ACHN (cell line): ENCODE measurements at regions not wholly inside any gene's neighbourhood (a gene's known extent, or its start where the extent isn't known, plus 50 kb on each side); places are given as distances from the start of the nearest gene placed in this dataset.

Experiments used
- DNase-seq: peaks from one replicate; pipeline ENCODE4 v3.0.0-alpha.2; 2015
- in situ Hi-C: cut with HindIII; loops from 2 replicates; pipeline ENCODE4 v1.10.0; 2017; ENCODE audit warnings: low sequenced_read_pairs, low pct_ligation_motif_present, low pct_unique_long_range_greater_than_20kb

DNA sequence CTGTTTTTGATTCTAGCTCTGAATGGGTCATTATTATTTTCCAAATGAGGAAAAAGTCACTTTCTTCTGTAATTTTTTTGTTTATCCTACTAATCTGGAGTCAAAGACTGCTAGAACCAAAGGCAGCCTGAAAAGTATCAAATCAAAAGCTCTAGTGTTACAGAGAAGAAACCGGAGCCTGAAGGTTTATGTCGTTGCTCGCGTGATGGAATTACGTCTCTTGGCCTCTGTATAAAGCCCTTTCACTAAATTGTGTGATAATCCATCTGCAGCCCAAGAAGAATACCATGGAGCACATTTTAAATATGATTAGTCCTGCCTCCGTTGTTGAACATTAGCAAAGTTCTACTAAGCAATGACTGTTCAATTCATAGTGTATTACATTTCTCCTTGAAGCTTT lies 738.6 kb downstream of the C6orf118 start:
- in situ Hi-C loops, result no loop called here
- no peak for DNase-seq

DNA sequence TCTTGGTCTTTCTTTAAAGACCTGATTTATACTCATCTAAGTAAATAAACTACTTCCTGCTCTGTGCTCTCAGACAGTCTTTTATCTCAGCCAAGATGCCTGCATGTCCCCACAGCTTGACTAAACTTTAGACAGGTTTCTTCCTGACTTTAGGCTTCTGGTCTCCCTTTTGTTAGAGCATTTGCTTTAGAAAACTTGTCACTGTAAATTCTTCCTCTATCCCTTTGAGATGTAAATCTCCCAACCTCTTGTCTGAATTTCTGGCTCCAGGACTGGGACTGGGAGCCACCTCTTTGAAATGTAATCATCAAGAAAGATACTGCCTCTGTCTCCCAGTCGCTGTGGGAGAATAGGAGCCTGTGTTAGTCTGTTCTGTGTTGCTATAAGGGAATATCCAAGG lies 739.9 kb downstream of the C6orf118 start:
- in situ Hi-C loops, result no loop called here
- no peak for DNase-seq

- no peak for DNase-seq
- in situ Hi-C loops, result no loop called here
Observed at GRCh38 chr6:164563924-164564323, 745.5 kb downstream of the C6orf118 start.

- in situ Hi-C loops, result no loop called here
- no peak for DNase-seq
Observed at GRCh38 chr6:164561656-164562055, 747.7 kb downstream of the C6orf118 start.

DNA sequence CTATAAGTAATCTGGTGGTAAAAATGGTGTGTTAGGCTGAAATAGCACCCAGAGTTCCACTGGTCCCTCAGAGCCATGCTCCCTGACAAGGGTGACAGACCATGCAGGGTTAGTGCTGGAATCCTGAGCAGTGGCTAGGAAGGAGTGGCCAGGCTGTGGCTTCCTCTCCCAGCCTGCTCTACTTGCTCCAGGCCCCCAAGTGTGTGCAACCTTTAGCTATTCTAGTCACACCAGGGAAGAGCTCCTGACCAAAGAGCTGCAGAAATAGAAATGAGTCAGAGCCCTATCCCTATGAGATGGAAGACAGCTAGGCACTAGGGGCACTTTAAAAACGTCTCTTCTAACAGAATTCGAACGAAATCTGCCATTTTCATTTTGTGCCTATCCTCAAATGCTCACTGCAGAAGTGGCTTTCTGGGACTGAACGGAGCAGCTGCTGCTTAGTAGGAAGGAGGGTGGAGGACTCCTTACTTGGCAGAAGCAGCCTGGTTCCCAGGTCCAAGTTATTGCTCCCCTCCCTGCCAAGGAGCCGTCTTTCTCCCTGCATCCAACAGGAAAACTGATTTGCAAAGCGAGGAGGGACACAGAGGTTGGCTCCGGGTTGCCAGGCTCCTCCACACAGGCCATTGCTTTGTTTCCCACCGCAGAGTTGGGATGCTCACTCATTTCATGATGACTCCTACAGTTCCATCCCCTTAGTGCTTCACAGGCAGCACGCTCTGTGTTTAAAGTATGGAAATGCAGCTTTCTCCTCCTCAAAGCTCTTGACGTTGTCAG lies 754.5 kb downstream of the C6orf118 start:
- no peak for DNase-seq
- in situ Hi-C loops, result no loop called here

GRCh38 chr6:164554226-164554625 lies 755.2 kb downstream of the C6orf118 start:
- in situ Hi-C loops, result no loop called here
- no peak for DNase-seq

- in situ Hi-C loops, result no loop called here
- DNase-seq, result no peak
Observed at GRCh38 chr6:164551706-164552105, 757.7 kb downstream of the C6orf118 start.

DNA sequence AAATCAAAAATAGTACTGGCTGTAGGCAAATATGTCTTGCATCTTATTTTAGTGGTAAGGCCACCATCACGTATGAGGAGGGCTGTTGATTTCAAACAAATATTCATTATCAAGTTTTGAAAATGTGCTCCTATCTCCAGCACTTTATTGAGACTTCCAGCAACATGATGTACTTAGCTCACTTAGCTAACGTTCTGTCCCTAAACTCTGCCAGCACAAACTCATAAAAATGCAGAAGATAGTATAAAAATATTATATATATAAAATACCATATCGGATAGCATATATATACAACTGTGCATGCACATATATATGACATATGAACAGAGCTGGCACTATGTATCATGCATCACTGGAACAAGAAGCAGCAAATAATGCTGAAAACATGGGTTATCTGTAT lies 762.3 kb downstream of the C6orf118 start:
- DNase-seq, result no peak
- in situ Hi-C loops, result no loop called here

- in situ Hi-C loops, result no loop called here
- DNase-seq, result no peak
Observed at GRCh38 chr6:164546263-164546662, 763.1 kb downstream of the C6orf118 start.

DNA sequence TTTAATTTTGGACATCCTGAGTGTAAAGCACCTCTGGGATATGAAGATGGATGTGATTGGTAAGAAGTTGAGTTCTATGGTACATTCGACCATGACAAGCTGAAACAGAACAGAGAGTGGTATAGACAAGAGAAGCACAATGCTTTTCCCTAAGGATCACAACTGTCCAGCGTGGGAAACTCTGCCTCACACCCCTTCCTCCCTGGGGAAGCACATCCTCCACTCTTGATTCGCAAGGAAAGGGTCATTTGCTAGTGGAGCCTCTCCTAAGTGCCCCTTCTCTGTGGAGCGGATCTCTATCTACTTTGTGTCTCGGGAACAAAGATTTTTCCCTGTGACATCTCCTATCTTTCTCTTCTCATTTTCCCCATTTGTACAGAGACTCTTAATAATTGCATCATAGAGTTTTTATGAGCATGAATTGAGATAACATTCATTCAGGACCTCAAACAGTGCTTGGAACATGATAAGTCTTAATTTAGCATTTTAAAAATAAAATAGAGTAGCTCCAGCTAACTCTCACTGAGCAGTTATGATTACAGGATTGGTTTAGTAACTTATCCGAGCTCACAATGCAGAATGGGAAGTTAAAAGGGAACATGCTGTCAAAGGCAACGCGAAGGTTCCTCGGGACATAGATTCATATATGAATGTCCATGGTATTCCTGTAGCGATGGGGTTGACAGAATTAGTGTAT lies 775.2 kb downstream of the C6orf118 start:
- in situ Hi-C loops, result no loop called here
- no peak for DNase-seq

- in situ Hi-C loops, result no loop called here
- no peak for DNase-seq
Observed at GRCh38 chr6:164533045-164533362, 776.4 kb downstream of the C6orf118 start.

DNA sequence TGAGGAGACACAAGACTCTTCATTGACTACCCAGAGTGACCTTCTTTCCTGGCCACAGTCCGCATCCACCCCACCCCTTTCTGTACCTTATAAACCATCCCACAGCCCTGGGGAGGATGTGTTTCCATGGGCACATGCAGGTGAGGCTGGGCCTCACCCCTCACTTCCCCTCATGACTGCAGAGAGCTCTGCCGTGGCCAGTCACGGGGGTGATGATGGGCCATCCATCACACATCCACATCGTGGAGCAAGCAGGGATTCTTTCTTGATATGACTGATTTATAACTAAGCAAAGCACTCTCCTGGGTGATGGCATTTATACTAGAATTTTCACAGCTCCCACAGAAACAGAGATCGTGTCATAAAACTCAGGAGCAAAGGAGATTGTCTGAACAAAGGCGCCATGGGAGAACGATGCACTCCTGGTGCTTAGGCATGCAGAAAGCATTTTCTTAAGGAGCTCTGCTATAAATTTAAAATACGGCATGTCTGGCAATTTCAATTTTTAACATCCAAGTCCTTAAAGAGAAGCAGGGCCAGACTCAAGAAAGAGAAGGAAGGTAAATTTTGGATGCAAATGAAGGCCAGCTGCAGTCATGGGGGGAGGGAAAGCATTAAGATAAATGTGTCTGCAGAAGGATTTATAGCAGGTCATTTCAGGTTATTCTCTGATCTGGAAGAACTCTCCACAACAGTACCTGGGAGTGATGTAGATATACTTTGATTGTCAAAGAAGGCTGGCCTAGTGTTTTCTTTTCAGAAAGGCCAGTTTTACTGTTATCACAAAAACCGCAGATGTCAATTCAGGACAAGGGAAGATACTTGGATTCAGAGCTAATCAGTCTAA lies 777.0 kb downstream of the C6orf118 start:
- in situ Hi-C loops, result no loop called here
- DNase-seq, result no peak

DNA sequence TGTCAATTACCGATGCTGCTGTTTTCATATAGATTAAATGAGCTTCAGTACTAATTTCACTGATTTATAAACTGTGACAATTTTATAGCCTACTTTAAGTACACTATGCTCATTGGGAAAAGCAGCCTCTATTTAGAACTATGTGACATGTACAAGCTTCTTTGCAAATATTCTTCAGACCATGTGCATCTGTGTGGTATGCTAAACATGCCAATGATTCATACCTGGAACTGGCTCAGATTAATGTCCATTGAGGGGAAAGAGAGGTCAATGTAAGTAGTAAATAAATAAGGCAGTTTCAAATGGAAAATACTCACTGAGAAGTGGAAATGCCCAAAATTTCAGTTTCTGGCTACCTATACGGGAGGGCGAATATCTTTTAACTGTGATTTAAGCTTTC lies 777.7 kb downstream of the C6orf118 start:
- DNase-seq, result no peak
- in situ Hi-C loops, result no loop called here

DNA sequence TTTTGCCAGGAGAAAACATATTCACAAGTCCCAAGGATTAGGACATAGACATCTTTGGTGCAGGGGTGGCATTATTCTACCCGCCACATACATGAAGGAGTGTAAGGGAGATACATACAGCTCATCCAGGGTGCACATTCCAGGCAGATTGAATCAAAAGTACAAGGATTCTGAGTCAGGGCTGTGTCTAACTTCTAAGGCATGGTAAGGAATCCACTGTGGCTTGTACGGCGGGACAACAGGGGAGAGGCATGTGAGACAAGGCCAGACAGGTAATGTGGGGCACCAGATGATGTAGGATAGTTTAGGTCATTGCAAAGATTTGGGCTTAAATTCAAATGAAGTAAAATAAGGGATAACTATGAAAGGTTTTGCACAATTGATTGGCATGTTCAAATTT lies 780.9 kb downstream of the C6orf118 start:
- no peak for DNase-seq
- in situ Hi-C loops, result no loop called here

DNA sequence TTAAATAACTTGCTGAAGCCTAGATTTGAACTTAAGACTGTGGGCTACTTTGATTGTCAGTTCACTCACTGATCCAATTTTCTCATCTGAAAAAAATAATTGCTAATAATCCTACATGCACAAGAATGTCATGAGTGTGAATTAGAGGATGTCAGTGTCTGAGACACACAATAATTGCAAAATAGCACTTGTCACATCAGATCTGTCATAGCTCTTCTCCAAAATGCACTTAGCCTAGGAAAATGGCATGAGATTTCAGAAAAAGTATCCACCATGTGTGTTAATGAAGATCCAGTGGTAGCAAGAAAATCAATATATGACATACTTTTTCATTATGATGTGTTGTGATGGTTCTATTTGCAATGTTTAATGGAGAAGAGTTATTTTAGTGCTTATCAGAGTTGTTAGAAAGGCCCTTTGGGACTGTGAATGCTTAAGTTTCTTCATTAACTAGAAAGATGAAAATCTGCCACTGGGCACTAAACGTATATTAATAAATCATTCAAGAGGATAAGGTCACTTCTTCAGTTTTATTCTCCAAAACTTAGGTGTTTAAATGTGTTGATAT lies 786.2 kb downstream of the C6orf118 start:
- in situ Hi-C loops, result no loop called here
- DNase-seq, result no peak

DNA sequence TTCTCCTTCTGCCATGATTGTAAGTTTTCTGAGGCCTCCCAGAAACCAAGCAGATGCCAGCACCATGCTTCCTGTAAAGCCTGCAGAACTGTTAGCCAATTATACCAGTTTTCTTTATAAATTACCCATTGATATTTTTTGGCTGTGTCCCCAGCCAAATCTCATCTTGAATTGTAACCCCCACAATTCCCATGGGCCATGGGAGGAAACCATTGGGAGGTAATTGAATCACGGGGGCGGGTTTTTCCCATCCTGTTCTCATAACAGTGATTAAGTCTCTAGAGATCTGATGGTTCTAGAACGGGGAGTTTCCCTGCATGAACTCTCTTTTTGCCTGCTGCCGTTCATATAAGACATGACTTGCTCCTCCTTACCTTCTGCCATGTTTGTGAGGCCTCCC lies 788.5 kb downstream of the C6orf118 start:
- in situ Hi-C loops, result no loop called here
- DNase-seq, result no peak

GRCh38 chr6:164507206-164507940 lies 802.0 kb downstream of the C6orf118 start:
- DNase-seq, result no peak

DNA sequence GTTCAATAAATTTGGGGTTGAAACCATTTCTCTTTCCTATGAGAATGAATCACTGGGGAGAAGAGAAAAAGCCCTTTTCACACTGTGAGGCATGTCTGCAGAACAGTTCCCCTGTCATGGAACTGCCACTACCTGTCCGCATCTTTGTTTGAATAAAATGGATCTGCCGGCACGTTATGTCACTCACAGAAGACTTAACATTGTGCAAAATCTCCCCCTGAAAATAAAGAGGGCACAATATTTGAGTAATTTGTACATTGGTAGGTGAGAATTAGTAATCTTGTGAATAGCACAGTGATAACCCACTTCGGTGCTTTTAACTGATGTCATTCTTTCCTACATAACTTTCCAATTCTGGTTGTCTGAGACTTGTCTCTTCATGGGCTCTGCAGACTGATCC lies 804.0 kb downstream of the C6orf118 start:
- in situ Hi-C loops, result no loop called here
- DNase-seq, result no peak

More at GRCh38 chr6:164507206-164507940, 802.0 kb downstream of the C6orf118 start:
- in situ Hi-C loops, result no loop called here

- DNase-seq, result no peak
- in situ Hi-C loops, result no loop called here
Observed at GRCh38 chr6:164502833-164503232, 806.6 kb downstream of the C6orf118 start.
